HCT116 (cell line): ENCODE measurements at regions not wholly inside any gene's neighbourhood (a gene's known extent, or its start where the extent isn't known, plus 50 kb on each side); places are given as distances from the start of the nearest gene placed in this dataset.

Experiments used
- ATAC-seq: fragments of 200-7000 bp; cut with Tn5 transposase; 2 replicates; pipeline ENCODE4 v1.9.1; 2020; ENCODE audit warnings: mild to moderate bottlenecking, moderate library complexity
- BruUV-seq: library from RNA; stranded (reverse); fragments of 400-500 nt; replicated peaks from 2 replicates; lab custom pipeline; 2021; lab: Mats Ljungman, UMichigan
- CTCF ChIA-PET: fragments of 300-600 bp; sonication (Branson Sonifier 250); formaldehyde crosslinking; loops from one replicate; lab custom pipeline; 2021; ENCODE audit warnings: antibody characterized with exemption; lab: Charles Lee
- POLR2A ChIA-PET: fragments of 300-600, 350-600 bp; sonication (Branson Sonifier 250); formaldehyde crosslinking; loops from one replicate; lab custom pipeline; 2021; ENCODE audit warnings: antibody characterized with exemption; lab: Charles Lee
- RAD21 ChIA-PET, 2 experiments: fragments of 300-600 bp; sonication (Branson Sonifier 250); formaldehyde crosslinking; loops; one replicate each; lab custom pipeline; 2023; ENCODE audit warnings: low total read pairs in 2 of 2; ENCODE audit not compliant: uncharacterized antibody in 2 of 2, unreplicated experiment in 2 of 2, low non-redundant PET in 1 of 2; lab: Charles Lee
- DNase-seq: peaks from one replicate; pipeline ENCODE4 v3.0.0-alpha.2; 2010; ENCODE audit warnings: low read depth, low spot score
- H2AFZ ChIP-seq: fragments of 200-600 bp; shearing (Covaris generic), sonication (generic); 2 replicates; pipeline ENCODE4 v1.6.1; 2017; ENCODE audit warnings: low read depth, mixed run types, mixed read lengths, antibody characterized with exemption, low read length; ENCODE audit not compliant: poor library complexity, severe bottlenecking
- H3K27ac ChIP-seq: 2 replicates; pipeline ENCODE4 v1.5.1; 2012; ENCODE audit warnings: low read depth, low read length
- H3K27me3 ChIP-seq: fragments of 200-600 bp; sonication (generic); 2 replicates; pipeline ENCODE4 v1.6.1; 2016; ENCODE audit warnings: mixed run types, low read length, mixed read lengths; ENCODE audit not compliant: insufficient read depth
- H3K36me3 ChIP-seq, 2 experiments: fragments of 200-500 bp in 1 of 2; fragments of 200-600 bp in 1 of 2; sonication (Bioruptor generic) in 1 of 2; sonication (generic) in 1 of 2; 2 replicates each; pipeline versions ENCODE4 v1.5.1 to v1.6.1; 2014 to 2016; ENCODE audit warnings: low read length in 2 of 2, inconsistent platforms in 1 of 2, mixed read lengths in 1 of 2, mixed run types in 1 of 2; ENCODE audit not compliant: insufficient read depth in 2 of 2, control insufficient read depth in 1 of 2
- H3K4me1 ChIP-seq, 2 experiments: fragments of 200-600 bp in 1 of 2; sonication (generic) in 1 of 2; 2 replicates each; pipeline versions ENCODE4 v1.5.1 to v1.6.1; 2012 to 2017; ENCODE audit warnings: low read length in 2 of 2, inconsistent platforms in 1 of 2, mild to moderate bottlenecking in 1 of 2, mixed read lengths in 1 of 2, mixed run types in 1 of 2, moderate library complexity in 1 of 2; ENCODE audit not compliant: insufficient read depth in 2 of 2, control insufficient read depth in 1 of 2
- H3K4me2 ChIP-seq: fragments of 200-600 bp; sonication (generic); 2 replicates; pipeline ENCODE4 v1.6.1; 2017; ENCODE audit warnings: mixed run types, low read length, mixed read lengths
- H3K4me3 ChIP-seq, 2 experiments: fragments of 200-600 bp in 1 of 2; sonication (generic) in 1 of 2; replicated peaks in 1 of 2; 2 replicates each; pipeline ENCODE4 v1.5.1; 2011 to 2016; ENCODE audit warnings: low read length in 2 of 2, control low read depth in 1 of 2, low read depth in 1 of 2, mild to moderate bottlenecking in 1 of 2, mixed read lengths in 1 of 2, mixed run types in 1 of 2
- H3K79me2 ChIP-seq: fragments of 200-600 bp; sonication (generic); 2 replicates; pipeline ENCODE4 v1.6.1; 2017; ENCODE audit warnings: mild to moderate bottlenecking, mixed run types, low read length, moderate library complexity, mixed read lengths; ENCODE audit not compliant: insufficient read depth
- H3K9ac ChIP-seq: fragments of 200-600 bp; sonication (generic); 2 replicates; pipeline ENCODE4 v1.6.1; 2016; ENCODE audit warnings: low read length, mixed read lengths
- H3K9me2 ChIP-seq: fragments of 200-600 bp; sonication (generic), shearing (Covaris generic); 2 replicates; pipeline ENCODE4 v1.6.1; 2017; ENCODE audit warnings: mixed run types, mild to moderate bottlenecking, moderate library complexity; ENCODE audit not compliant: insufficient read depth
- H3K9me3 ChIP-seq, 2 experiments: fragments of 200-500 bp in 1 of 2; fragments of 200-600 bp in 1 of 2; sonication (Bioruptor generic) in 1 of 2; sonication (generic) in 1 of 2; 2 replicates each; pipeline ENCODE4 v1.6.1; 2014 to 2017; ENCODE audit warnings: low read length in 2 of 2, mixed read lengths in 2 of 2, inconsistent platforms in 1 of 2, low read depth in 1 of 2, mild to moderate bottlenecking in 1 of 2, mixed run types in 1 of 2, moderate library complexity in 1 of 2; ENCODE audit not compliant: control insufficient read depth in 1 of 2, insufficient read depth in 1 of 2
- H4K20me1 ChIP-seq: fragments of 200-600 bp; sonication (generic), shearing (Covaris generic); 2 replicates; pipeline ENCODE4 v1.6.1; 2017; ENCODE audit warnings: mixed run types, mild to moderate bottlenecking, moderate library complexity; ENCODE audit not compliant: insufficient read depth
- CEBPB ChIP-seq: IDR thresholded peaks from 2 replicates; pipeline ENCODE4 v1.6.1; 2012; ENCODE audit warnings: low read depth
- TCF7L2 ChIP-seq: IDR thresholded peaks from 2 replicates; pipeline ENCODE4 v1.7.0; 2011; ENCODE audit warnings: borderline replicate concordance, inconsistent platforms; ENCODE audit not compliant: insufficient read depth, insufficient read length; ENCODE audit errors: extremely low read depth
- intact Hi-C: fragments of 100-400 bp; cut with micrococcal nuclease; formaldehyde crosslinking; loops from 2 replicates; pipeline ENCODE4 v1.10.0; 2022

DNA sequence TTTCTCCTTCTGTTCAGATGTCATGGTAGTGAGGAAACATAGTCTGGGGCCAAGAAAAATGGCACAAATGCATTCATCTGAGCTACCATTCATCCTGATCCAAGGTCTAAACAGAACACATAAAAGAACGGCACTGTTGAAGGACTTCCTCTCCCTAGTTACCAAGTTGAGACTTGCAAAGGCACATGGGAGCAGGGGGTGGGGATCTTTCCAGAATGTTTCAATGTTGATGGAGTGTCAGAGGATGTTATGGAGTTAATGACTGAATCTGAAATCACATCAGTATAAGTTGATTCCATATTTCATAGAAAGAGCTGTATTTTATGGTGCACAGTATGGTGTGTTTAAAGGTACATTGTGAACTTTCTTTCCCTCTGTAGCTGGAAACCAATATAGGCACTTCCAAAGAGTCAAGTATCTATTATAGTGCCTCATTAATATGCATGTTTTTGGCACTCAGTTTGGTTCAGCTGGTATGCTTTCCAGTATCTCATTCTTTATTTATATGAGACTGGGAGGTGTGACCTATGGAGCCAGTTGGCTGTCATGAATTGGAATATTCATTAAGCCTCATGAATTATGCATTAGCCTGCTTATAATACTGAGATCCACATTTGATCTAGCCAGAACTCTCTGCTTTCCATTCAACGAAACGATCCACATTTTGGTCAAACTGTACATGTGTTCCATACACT is 603.0 kb downstream of the NR2F1-AS1 start:
- H2AFZ ChIP-seq: no peak overlapping the region
- no peak for TF ChIP-seq TCF7L2
- ATAC-seq (no peak), DNase-seq (no peak)
- H3K9ac ChIP-seq: no peak overlapping the region
- ChIA-PET RAD21 (no interaction called here), CTCF (no interaction called here), POLR2A (no interaction called here)
- H3K9me3 ChIP-seq: peaks cover 0 to 4% of the 10 kb centered on the region in 2 experiments; a peak in 1 of 4 replicates
- no peaks in the 10 kb centered on the region for H3K79me2 ChIP-seq
- H3K36me3 ChIP-seq: no peaks in the 10 kb centered on the region
- no peak overlapping the region for H3K4me2 ChIP-seq
- intact Hi-C loops: no loop called here
- no peaks in the 10 kb centered on the region for H4K20me1 ChIP-seq
- no peaks in the 10 kb centered on the region for H3K27me3 ChIP-seq
- H3K4me3 ChIP-seq: no peak overlapping the region
- BruUV-seq: no TSS peak
- H3K9me2 ChIP-seq: no peaks in the 10 kb centered on the region
- no peaks in the 10 kb centered on the region for H3K4me1 ChIP-seq
- H3K27ac ChIP-seq: no peak overlapping the region

DNA sequence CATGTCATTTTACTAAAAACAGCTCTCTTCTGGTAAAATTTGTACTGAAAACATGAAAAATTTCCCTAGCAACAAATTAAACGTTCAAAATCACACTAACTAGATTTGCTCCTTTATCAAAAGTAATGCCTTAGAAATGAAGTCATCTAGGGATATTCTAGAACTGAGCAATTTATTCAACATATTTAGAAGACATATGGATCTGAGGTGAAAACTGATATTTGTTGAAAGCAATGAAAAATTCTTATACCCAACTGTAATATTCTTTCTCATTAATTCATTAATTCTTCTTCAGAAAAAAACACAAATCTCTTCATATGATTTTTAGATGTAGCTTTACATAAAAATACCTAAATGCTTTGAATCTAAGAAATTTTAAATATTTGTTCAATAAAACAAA is 604.9 kb downstream of the NR2F1-AS1 start:
- H3K9me3 ChIP-seq: peaks cover 0 to 4% of the 10 kb centered on the region in 2 experiments; a peak in 1 of 4 replicates
- intact Hi-C loops: no loop called here
- no TSS peak for BruUV-seq
- RAD21 ChIA-PET: no interaction called here
- no peaks in the 10 kb centered on the region for H3K9me2 ChIP-seq
- H3K79me2 ChIP-seq: no peaks in the 10 kb centered on the region
- no peaks in the 10 kb centered on the region for H3K27me3 ChIP-seq
- H3K27ac ChIP-seq: no peak overlapping the region
- no peak for DNase-seq
- POLR2A ChIA-PET: no interaction called here
- H3K4me2 ChIP-seq: no peak overlapping the region
- TF ChIP-seq TCF7L2 (no peak), CEBPB (no peak)
- TF ChIP-seq, all 23 proteins: peak for 0
- Histone ChIP-seq H4K20me1 (no peaks in the 10 kb centered on the region), H3K4me3 (no peak overlapping the region), H3K4me1 (no peaks in the 10 kb centered on the region), H2AFZ (no peak overlapping the region), H3K9ac (no peak overlapping the region), H3K36me3 (no peaks in the 10 kb centered on the region)
- no peak for ATAC-seq
- CTCF ChIA-PET: no interaction called here
